ENCODE measurements at regions not wholly inside any gene's neighbourhood (a gene's known extent, or its start where the extent isn't known, plus 50 kb on each side); places are given as distances from the start of the nearest gene placed in this dataset.

DNA sequence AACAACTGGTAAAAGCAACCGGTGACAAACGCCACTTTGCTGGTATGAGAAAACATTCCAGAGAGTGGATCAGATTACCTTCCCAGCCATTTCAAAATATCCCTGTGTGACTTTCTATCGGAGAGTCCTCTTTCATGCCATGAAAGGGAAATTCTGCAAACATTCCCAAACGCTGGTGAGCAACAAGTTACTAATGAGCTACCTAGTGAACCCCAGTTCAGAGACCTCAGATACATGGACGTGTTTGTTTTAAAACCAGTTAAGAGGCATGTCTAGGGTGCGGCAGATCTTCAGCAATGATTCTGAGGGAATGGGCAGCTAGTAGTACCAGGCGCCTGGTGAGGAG is 418.2 kb upstream of the NR2F2 start:
- peak; percentile 87 for ATAC-seq
- Histone ChIP-seq H3K27me3 (ENCODE audit: control insufficient read depth in 1 of 2, insufficient read depth in 2 of 2, low read length in 2 of 2) (no peaks in the 10 kb centered on the region), H3K4me2 (ENCODE audit: low read depth, low read length) (peak overlapping the region; percentile 45; the same call in 1 of the 2 replicates), H3K36me3 (replicated peaks in 1 of 2; ENCODE audit: control insufficient read depth in 1 of 2, insufficient read depth in 2 of 2, low read length in 2 of 2) (no peaks in the 10 kb centered on the region), H3K79me2 (ENCODE audit: insufficient read depth, low read length) (no peaks in the 10 kb centered on the region), H3K4me3 (replicated peaks in 1 of 3; ENCODE audit: insufficient read depth in 1 of 3, low read depth in 2 of 3, low read length in 3 of 3) (no peak overlapping the region), H3K27ac (ENCODE audit: extremely low read length, insufficient read depth, low read length) (no peak overlapping the region), H4K20me1 (ENCODE audit: insufficient read depth, low read length) (no peaks in the 10 kb centered on the region), H3K9ac (ENCODE audit: insufficient read depth, low read depth, low read length) (no peak overlapping the region), H3K9me3 (ENCODE audit: low read length) (no peaks in the 10 kb centered on the region), H3K4me1 (ENCODE audit: insufficient read depth, low read length) (peaks cover 13% of the 10 kb centered on the region), H2AFZ (ENCODE audit: low read length) (no peak overlapping the region)
- FAIRE-seq = peak; percentile 23
- ChIA-PET CTCF (ENCODE audit: low intra/inter-chr PET ratio, low total read pairs) (no interaction called here), POLR2A (no interaction called here)
- no TSS peak for BruUV-seq (replicated peaks)
- peak; percentile 88 for TF ChIP-seq TEAD3 (CRISPR knock-in tag; optimal IDR thresholded peaks at IDR 0.05; ENCODE audit: borderline replicate concordance)
- TF ChIP-seq PRDM10 (CRISPR knock-in tag; IDR thresholded peaks at IDR 0.05; ENCODE audit: low read depth) = no peak
- TF ChIP-seq SIX4 (CRISPR knock-in tag; IDR thresholded peaks at IDR 0.05) = peak; percentile 68; the same call in 1 of the 2 replicates
- peak; percentile 94; the same call in 1 of the 2 replicates for TF ChIP-seq SIX1 (CRISPR knock-in tag; IDR thresholded peaks at IDR 0.05; ENCODE audit: borderline replicate concordance)
- TF ChIP-seq, protein P1, sequence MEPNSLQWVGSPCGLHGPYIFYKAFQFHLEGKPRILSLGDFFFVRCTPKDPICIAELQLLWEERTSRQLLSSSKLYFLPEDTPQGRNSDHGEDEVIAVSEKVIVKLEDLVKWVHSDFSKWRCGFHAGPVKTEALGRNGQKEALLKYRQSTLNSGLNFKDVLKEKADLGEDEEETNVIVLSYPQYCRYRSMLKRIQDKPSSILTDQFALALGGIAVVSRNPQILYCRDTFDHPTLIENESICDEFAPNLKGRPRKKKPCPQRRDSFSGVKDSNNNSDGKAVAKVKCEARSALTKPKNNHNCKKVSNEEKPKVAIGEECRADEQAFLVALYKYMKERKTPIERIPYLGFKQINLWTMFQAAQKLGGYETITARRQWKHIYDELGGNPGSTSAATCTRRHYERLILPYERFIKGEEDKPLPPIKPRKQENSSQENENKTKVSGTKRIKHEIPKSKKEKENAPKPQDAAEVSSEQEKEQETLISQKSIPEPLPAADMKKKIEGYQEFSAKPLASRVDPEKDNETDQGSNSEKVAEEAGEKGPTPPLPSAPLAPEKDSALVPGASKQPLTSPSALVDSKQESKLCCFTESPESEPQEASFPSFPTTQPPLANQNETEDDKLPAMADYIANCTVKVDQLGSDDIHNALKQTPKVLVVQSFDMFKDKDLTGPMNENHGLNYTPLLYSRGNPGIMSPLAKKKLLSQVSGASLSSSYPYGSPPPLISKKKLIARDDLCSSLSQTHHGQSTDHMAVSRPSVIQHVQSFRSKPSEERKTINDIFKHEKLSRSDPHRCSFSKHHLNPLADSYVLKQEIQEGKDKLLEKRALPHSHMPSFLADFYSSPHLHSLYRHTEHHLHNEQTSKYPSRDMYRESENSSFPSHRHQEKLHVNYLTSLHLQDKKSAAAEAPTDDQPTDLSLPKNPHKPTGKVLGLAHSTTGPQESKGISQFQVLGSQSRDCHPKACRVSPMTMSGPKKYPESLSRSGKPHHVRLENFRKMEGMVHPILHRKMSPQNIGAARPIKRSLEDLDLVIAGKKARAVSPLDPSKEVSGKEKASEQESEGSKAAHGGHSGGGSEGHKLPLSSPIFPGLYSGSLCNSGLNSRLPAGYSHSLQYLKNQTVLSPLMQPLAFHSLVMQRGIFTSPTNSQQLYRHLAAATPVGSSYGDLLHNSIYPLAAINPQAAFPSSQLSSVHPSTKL (CRISPR knock-in tag; IDR thresholded peaks at IDR 0.05) = peak; percentile 16; the same call in 1 of the 2 replicates
- intact Hi-C loops (cut with micrococcal nuclease; ENCODE audit: unreplicated experiment) (loop anchor here (10.0 kb wide), 1 partner anchor 443 kb away; no protein-coding TSS in a partner anchor), in situ Hi-C loops (cut with HindIII; ENCODE audit: extremely low pct_ligation_motif_present, low pct_unique_long_range_greater_than_20kb) (no loop called here)
- WGBS (ENCODE audit: low lambda C conversion rate) = 4% methylated on average over 7 of the region's 7 CpGs
- peak; percentile 66 for DNase-seq (ENCODE audit: low spot score)
